WTC11 (cell line): ENCODE measurements at regions not wholly inside any gene's neighbourhood (a gene's known extent, or its start where the extent isn't known, plus 50 kb on each side); places are given as distances from the start of the nearest gene placed in this dataset.

Source experiments
- ATAC-seq: fragments of 200-7000 bp; cut with Tn5 transposase; 2 replicates; pipeline ENCODE4 v1.10.0; 2021; ENCODE audit warnings: mild to moderate bottlenecking, moderate library complexity
- CTCF ChIA-PET: fragments of 300-600 bp; sonication (Branson Sonifier 250); formaldehyde crosslinking; loops from one replicate; lab custom pipeline; 2021; ENCODE audit warnings: antibody characterized with exemption; lab: Charles Lee
- POLR2A ChIA-PET: fragments of 350-600 bp; sonication (Branson Sonifier 250); formaldehyde crosslinking; loops from one replicate; lab custom pipeline; 2021; ENCODE audit warnings: antibody characterized with exemption; lab: Charles Lee
- DNase-seq: peaks from one replicate; pipeline ENCODE4 v3.0.0; 2021; ENCODE audit warnings: low spot score
- H3K27ac Mint-ChIP-seq: 2 replicates; pipeline ENCODE4 v1.8.0; 2021; ENCODE audit warnings: mixed read lengths
- H3K27me3 Mint-ChIP-seq: 2 replicates; pipeline ENCODE4 v1.8.0; 2021; ENCODE audit warnings: low read depth, mild to moderate bottlenecking, moderate library complexity, mixed read lengths
- H3K36me3 Mint-ChIP-seq: 2 replicates; pipeline ENCODE4 v1.8.0; 2021; ENCODE audit warnings: mixed read lengths
- H3K4me1 Mint-ChIP-seq: 2 replicates; pipeline ENCODE4 v1.8.0; 2022; ENCODE audit warnings: mixed read lengths
- H3K4me3 Mint-ChIP-seq: 2 replicates; pipeline ENCODE4 v1.8.0; 2021; ENCODE audit warnings: mild to moderate bottlenecking, moderate library complexity, mixed read lengths
- H3K9me3 Mint-ChIP-seq: 2 replicates; pipeline ENCODE4 v1.8.0; 2021; ENCODE audit warnings: mixed read lengths
- FOXP4 ChIP-seq: sonication (generic); formaldehyde crosslinking; IDR thresholded peaks from 2 replicates; pipeline ENCODE4 v1.8.0; 2022; ENCODE audit warnings: mild to moderate bottlenecking, missing genetic modification reagents
- HMGA2 ChIP-seq: fragments of 250-450 bp; sonication (Bioruptor Pico); IDR thresholded peaks from 2 replicates; pipeline ENCODE4 v1.4.0; 2021; ENCODE audit warnings: mild to moderate bottlenecking, moderate library complexity
- KAT7 ChIP-seq: sonication (generic); formaldehyde crosslinking; IDR thresholded peaks from 2 replicates; pipeline ENCODE4 v1.8.1; 2023; ENCODE audit warnings: missing genetic modification reagents, mild to moderate bottlenecking, borderline replicate concordance
- NR1H2 ChIP-seq: sonication (generic); formaldehyde crosslinking; IDR thresholded peaks from 2 replicates; pipeline ENCODE4 v1.9.0; 2021; ENCODE audit warnings: mild to moderate bottlenecking, moderate library complexity, missing genetic modification reagents
- OVOL2 ChIP-seq: fragments of 250-450 bp; sonication (Bioruptor Pico); IDR thresholded peaks from 2 replicates; pipeline ENCODE4 v1.9.0; 2021; ENCODE audit warnings: mild to moderate bottlenecking, borderline replicate concordance
- RORB ChIP-seq: fragments of 250-450 bp; sonication (Bioruptor Pico); IDR thresholded peaks from 2 replicates; pipeline ENCODE4 v1.9.0; 2021; ENCODE audit warnings: mild to moderate bottlenecking
- SMAD3 ChIP-seq: sonication (generic); formaldehyde crosslinking; IDR thresholded peaks from 2 replicates; pipeline ENCODE4 v1.8.0; 2022; ENCODE audit warnings: missing genetic modification reagents, mild to moderate bottlenecking, borderline replicate concordance
- SOX15 ChIP-seq: fragments of 250-450 bp; sonication (Bioruptor Pico); IDR thresholded peaks from 2 replicates; pipeline ENCODE4 v1.9.0; 2021; ENCODE audit warnings: mild to moderate bottlenecking
- TCF7 ChIP-seq: sonication (generic); formaldehyde crosslinking; IDR thresholded peaks from 2 replicates; pipeline ENCODE4 v1.8.0; 2022; ENCODE audit warnings: mild to moderate bottlenecking, low read depth, missing genetic modification reagents, moderate library complexity
- ZBTB43 ChIP-seq: sonication (generic); formaldehyde crosslinking; IDR thresholded peaks from 2 replicates; pipeline ENCODE4 v1.8.1; 2023; ENCODE audit warnings: mild to moderate bottlenecking, missing genetic modification reagents
- ZNF121 ChIP-seq: sonication (generic); formaldehyde crosslinking; IDR thresholded peaks from 2 replicates; pipeline ENCODE4 v1.8.0; 2023; ENCODE audit warnings: missing genetic modification reagents
- ZNF263 ChIP-seq: sonication (generic); formaldehyde crosslinking; IDR thresholded peaks from 2 replicates; pipeline ENCODE4 v1.8.1; 2022; ENCODE audit warnings: low read depth, mild to moderate bottlenecking, moderate library complexity, missing genetic modification reagents
- TF ChIP-seq, protein P1 (sequence below): sonication (generic); formaldehyde crosslinking; IDR thresholded peaks from 2 replicates; pipeline ENCODE4 v1.8.1; 2023; ENCODE audit warnings: mild to moderate bottlenecking, missing genetic modification reagents, moderate library complexity
- TF ChIP-seq, protein P2 (sequence below): sonication (generic); formaldehyde crosslinking; IDR thresholded peaks from 2 replicates; pipeline ENCODE4 v1.8.1; 2022; ENCODE audit warnings: mild to moderate bottlenecking, missing genetic modification reagents, moderate library complexity, borderline replicate concordance
- TF ChIP-seq, protein P3 (sequence below): sonication (generic); formaldehyde crosslinking; IDR thresholded peaks from 2 replicates; pipeline ENCODE4 v1.8.0; 2023; ENCODE audit warnings: missing genetic modification reagents
- TF ChIP-seq, protein P4 (sequence below): sonication (generic); formaldehyde crosslinking; IDR thresholded peaks from 2 replicates; pipeline ENCODE4 v1.8.1; 2022; ENCODE audit warnings: low read depth, missing genetic modification reagents, borderline replicate concordance
- TF ChIP-seq, protein P5 (sequence below): fragments of 250-450 bp; sonication (Bioruptor Pico); IDR thresholded peaks from 2 replicates; pipeline ENCODE4 v1.9.0; 2021; ENCODE audit warnings: mild to moderate bottlenecking
- TF ChIP-seq, protein P6 (sequence below): fragments of 250-450 bp; sonication (Bioruptor Pico); conservative IDR thresholded peaks from 2 replicates; pipeline ENCODE4 v1.9.0; 2021; ENCODE audit warnings: mild to moderate bottlenecking

GRCh38 chr3:43789028-43789427 is 98.3 kb downstream of the ABHD5 start:
- ChIA-PET POLR2A (no interaction called here), CTCF (no interaction called here)
- no peaks in the 10 kb centered on the region for H3K9me3 Mint-ChIP-seq
- H3K36me3 Mint-ChIP-seq, result no peaks in the 10 kb centered on the region
- peaks cover 7% of the 10 kb centered on the region for H3K27me3 Mint-ChIP-seq
- DNase-seq (no peak), ATAC-seq (no peak)
- no peaks in the 10 kb centered on the region for H3K4me1 Mint-ChIP-seq
- no peak overlapping the region for H3K27ac Mint-ChIP-seq
- TF ChIP-seq, protein P1, sequence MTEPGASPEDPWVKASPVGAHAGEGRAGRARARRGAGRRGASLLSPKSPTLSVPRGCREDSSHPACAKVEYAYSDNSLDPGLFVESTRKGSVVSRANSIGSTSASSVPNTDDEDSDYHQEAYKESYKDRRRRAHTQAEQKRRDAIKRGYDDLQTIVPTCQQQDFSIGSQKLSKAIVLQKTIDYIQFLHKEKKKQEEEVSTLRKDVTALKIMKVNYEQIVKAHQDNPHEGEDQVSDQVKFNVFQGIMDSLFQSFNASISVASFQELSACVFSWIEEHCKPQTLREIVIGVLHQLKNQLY (CRISPR knock-in tag), result no peak
- TF ChIP-seq RORB (no peak), SOX15 (CRISPR knock-in tag) (no peak), ZNF263 (no peak), SMAD3 (CRISPR knock-in tag) (no peak), FOXP4 (no peak), KAT7 (no peak), HMGA2 (CRISPR knock-in tag) (no peak)
- TF ChIP-seq, protein P2, sequence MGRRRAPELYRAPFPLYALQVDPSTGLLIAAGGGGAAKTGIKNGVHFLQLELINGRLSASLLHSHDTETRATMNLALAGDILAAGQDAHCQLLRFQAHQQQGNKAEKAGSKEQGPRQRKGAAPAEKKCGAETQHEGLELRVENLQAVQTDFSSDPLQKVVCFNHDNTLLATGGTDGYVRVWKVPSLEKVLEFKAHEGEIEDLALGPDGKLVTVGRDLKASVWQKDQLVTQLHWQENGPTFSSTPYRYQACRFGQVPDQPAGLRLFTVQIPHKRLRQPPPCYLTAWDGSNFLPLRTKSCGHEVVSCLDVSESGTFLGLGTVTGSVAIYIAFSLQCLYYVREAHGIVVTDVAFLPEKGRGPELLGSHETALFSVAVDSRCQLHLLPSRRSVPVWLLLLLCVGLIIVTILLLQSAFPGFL (CRISPR knock-in tag), result no peak
- TF ChIP-seq, protein P3, sequence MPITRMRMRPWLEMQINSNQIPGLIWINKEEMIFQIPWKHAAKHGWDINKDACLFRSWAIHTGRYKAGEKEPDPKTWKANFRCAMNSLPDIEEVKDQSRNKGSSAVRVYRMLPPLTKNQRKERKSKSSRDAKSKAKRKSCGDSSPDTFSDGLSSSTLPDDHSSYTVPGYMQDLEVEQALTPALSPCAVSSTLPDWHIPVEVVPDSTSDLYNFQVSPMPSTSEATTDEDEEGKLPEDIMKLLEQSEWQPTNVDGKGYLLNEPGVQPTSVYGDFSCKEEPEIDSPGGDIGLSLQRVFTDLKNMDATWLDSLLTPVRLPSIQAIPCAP (CRISPR knock-in tag), result no peak
- TF ChIP-seq, protein P4, sequence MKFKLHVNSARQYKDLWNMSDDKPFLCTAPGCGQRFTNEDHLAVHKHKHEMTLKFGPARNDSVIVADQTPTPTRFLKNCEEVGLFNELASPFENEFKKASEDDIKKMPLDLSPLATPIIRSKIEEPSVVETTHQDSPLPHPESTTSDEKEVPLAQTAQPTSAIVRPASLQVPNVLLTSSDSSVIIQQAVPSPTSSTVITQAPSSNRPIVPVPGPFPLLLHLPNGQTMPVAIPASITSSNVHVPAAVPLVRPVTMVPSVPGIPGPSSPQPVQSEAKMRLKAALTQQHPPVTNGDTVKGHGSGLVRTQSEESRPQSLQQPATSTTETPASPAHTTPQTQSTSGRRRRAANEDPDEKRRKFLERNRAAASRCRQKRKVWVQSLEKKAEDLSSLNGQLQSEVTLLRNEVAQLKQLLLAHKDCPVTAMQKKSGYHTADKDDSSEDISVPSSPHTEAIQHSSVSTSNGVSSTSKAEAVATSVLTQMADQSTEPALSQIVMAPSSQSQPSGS (CRISPR knock-in tag), result no peak
- TF ChIP-seq, all 79 proteins: peak for 0
- H3K4me3 Mint-ChIP-seq, result no peak overlapping the region

- Mint-ChIP-seq H3K27me3 (peaks cover 7% of the 10 kb centered on the region), H3K36me3 (no peaks in the 10 kb centered on the region), H3K4me1 (no peaks in the 10 kb centered on the region), H3K4me3 (no peak overlapping the region), H3K27ac (no peak overlapping the region), H3K9me3 (no peaks in the 10 kb centered on the region)
- POLR2A ChIA-PET, result no interaction called here
- no peak for TF ChIP-seq TCF7
- no peak for TF ChIP-seq ZBTB43 (CRISPR knock-in tag)
- TF ChIP-seq, protein P5, sequence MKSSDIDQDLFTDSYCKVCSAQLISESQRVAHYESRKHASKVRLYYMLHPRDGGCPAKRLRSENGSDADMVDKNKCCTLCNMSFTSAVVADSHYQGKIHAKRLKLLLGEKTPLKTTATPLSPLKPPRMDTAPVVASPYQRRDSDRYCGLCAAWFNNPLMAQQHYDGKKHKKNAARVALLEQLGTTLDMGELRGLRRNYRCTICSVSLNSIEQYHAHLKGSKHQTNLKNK (CRISPR knock-in tag), result no peak
- TF ChIP-seq OVOL2, result no peak
- TF ChIP-seq NR1H2, result no peak
- TF ChIP-seq, protein P6, sequence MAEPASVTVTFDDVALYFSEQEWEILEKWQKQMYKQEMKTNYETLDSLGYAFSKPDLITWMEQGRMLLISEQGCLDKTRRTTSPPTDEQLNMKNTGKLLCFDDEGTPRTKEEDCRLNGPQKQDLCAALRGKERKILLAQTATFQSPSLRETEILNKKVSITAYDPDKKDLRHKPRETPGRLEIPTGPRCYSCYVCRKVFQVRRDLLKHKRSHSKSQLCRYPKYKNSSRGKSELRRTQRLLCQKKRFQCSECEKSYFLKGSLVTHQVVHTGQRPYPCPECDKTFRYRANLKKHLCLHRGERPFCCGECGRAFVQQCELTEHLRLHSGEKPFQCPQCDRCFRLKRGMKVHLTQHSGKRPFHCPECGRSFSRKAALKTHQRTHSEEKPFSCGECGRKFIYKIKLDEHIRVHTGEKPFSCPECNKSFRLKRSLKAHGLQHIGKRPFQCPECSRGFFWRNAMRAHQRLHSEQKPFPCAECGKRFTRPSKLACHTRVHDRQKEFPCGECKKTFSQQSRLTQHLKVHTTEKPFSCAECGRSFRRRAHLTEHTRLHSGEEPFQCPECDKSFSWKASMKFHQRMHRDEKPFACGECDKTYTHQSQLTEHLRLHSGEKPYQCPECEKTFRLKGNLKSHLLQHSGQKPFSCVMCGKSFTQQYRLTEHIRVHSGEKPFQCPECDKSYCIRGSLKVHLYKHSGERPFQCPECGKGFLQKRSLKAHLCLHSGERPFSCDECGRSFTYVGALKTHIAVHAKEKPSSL (CRISPR knock-in tag), result no peak
- TF ChIP-seq ZNF121, result no peak
- ATAC-seq, result no peak
- no peak for DNase-seq
- CTCF ChIA-PET, result interaction anchor here (1.2 kb wide), 1 partner anchor 66 kb away, joined by 3 read pairs; no protein-coding TSS in a partner anchor
These were observed 99.3 kb downstream of the ABHD5 start for GRCh38 chr3:43790060-43790459.
